HFFc6 (cell line): ENCODE measurements at regions not wholly inside any gene's neighbourhood (a gene's known extent, or its start where the extent isn't known, plus 50 kb on each side); places are given as distances from the start of the nearest gene placed in this dataset.

Source experiments
- DNase-seq: peaks from one replicate; pipeline ENCODE4 v3.0.0-alpha.2; 2018
- H3K27ac Mint-ChIP-seq: 2 replicates; pipeline ENCODE4 v1.8.0; 2020; ENCODE audit warnings: mild to moderate bottlenecking, mixed read lengths
- H3K27me3 Mint-ChIP-seq: 2 replicates; pipeline ENCODE4 v1.8.0; 2021; ENCODE audit warnings: mild to moderate bottlenecking, moderate library complexity, mixed read lengths; ENCODE audit not compliant: insufficient read depth
- H3K36me3 Mint-ChIP-seq: 2 replicates; pipeline ENCODE4 v1.8.0; 2021; ENCODE audit warnings: low read depth, mixed read lengths
- H3K4me1 Mint-ChIP-seq: 2 replicates; pipeline ENCODE4 v1.8.0; 2020; ENCODE audit warnings: low read depth, mixed read lengths
- H3K4me3 Mint-ChIP-seq: 2 replicates; pipeline ENCODE4 v1.8.0; 2020; ENCODE audit warnings: mild to moderate bottlenecking, moderate library complexity, mixed read lengths
- H3K9me3 Mint-ChIP-seq: 2 replicates; pipeline ENCODE4 v1.8.0; 2020; ENCODE audit warnings: mild to moderate bottlenecking, mixed read lengths
- CTCF ChIP-seq: fragments of 200-600 bp; sonication (generic); IDR thresholded peaks from 2 replicates; pipeline ENCODE4 v1.5.0; 2021; ENCODE audit warnings: antibody characterized with exemption, mild to moderate bottlenecking

GRCh38 chr18:2281086-2281485 is 290.2 kb downstream of the METTL4 start:
- no peaks in the 10 kb centered on the region for H3K9me3 Mint-ChIP-seq
- H3K4me3 Mint-ChIP-seq: no peak overlapping the region
- DNase-seq: no peak
- TF ChIP-seq CTCF: no peak
- H3K27me3 Mint-ChIP-seq: peaks cover 2% of the 10 kb centered on the region
- H3K36me3 Mint-ChIP-seq: no peaks in the 10 kb centered on the region
- H3K4me1 Mint-ChIP-seq: 0 out of 2 replicates have a peak, but pooled peaks cover 8% of the 10 kb centered on the region
- no peak overlapping the region for H3K27ac Mint-ChIP-seq

GRCh38 chr18:2281523-2282199 is 289.6 kb downstream of the METTL4 start:
- no peak for TF ChIP-seq CTCF
- no peak for DNase-seq
- Mint-ChIP-seq H3K36me3 (no peaks in the 10 kb centered on the region), H3K9me3 (no peaks in the 10 kb centered on the region), H3K27ac (no peak overlapping the region), H3K4me3 (no peak overlapping the region), H3K4me1 (0 out of 2 replicates have a peak, but pooled peaks cover 8% of the 10 kb centered on the region), H3K27me3 (peaks cover 2% of the 10 kb centered on the region)

GRCh38 chr18:2293109-2293839 is 278.0 kb downstream of the METTL4 start:
- Mint-ChIP-seq H3K9me3 (no peaks in the 10 kb centered on the region), H3K27ac (no peak overlapping the region), H3K4me1 (peaks cover 40% of the 10 kb centered on the region), H3K36me3 (no peaks in the 10 kb centered on the region), H3K27me3 (peaks cover 4% of the 10 kb centered on the region; the same call in 1 of the 2 replicates), H3K4me3 (no peak overlapping the region)
- no peak for TF ChIP-seq CTCF
- no peak for DNase-seq

- H3K4me1 Mint-ChIP-seq: peaks cover 67% of the 10 kb centered on the region
- H3K27ac Mint-ChIP-seq: no peak overlapping the region; the same call in 1 of the 2 replicates
- TF ChIP-seq CTCF: no peak
- H3K9me3 Mint-ChIP-seq: no peaks in the 10 kb centered on the region
- no peak for DNase-seq
- no peak overlapping the region for H3K4me3 Mint-ChIP-seq
- H3K27me3 Mint-ChIP-seq: no peaks in the 10 kb centered on the region
- H3K36me3 Mint-ChIP-seq: no peaks in the 10 kb centered on the region
Measured at GRCh38 chr18:2301316-2301715, 270.0 kb downstream of the METTL4 start.

GRCh38 chr18:2302012-2302411 is 269.3 kb downstream of the METTL4 start:
- H3K9me3 Mint-ChIP-seq: no peaks in the 10 kb centered on the region
- peaks cover 73% of the 10 kb centered on the region for H3K4me1 Mint-ChIP-seq
- DNase-seq: no peak
- TF ChIP-seq CTCF: no peak
- H3K4me3 Mint-ChIP-seq: peak overlapping the region; percentile 77; the same call in 1 of the 2 replicates
- H3K36me3 Mint-ChIP-seq: no peaks in the 10 kb centered on the region
- no peaks in the 10 kb centered on the region for H3K27me3 Mint-ChIP-seq
- H3K27ac Mint-ChIP-seq: peak overlapping the region; percentile 75
